GM19328 (cell line): ENCODE measurements at regions not wholly inside any gene's neighbourhood (a gene's known extent, or its start where the extent isn't known, plus 50 kb on each side); places are given as distances from the start of the nearest gene placed in this dataset.

Source experiments
- ATAC-seq: cut with Tn5 transposase; IDR thresholded peaks from one replicate; pipeline ENCODE4 v1.9.1; 2021; ENCODE audit warnings: mild to moderate bottlenecking, moderate library complexity; ENCODE audit not compliant: unreplicated experiment

- ATAC-seq: no peak
Observed at GRCh38 chr19:29420482-29421195, 105.2 kb upstream of the VSTM2B start.

- no peak for ATAC-seq
Observed at GRCh38 chr19:29421196-29421545, 104.6 kb upstream of the VSTM2B start.

- no peak for ATAC-seq
Observed at GRCh38 chr19:29422047-29422446, 103.7 kb upstream of the VSTM2B start.

- no peak for ATAC-seq
Observed at GRCh38 chr19:29422486-29423085, 103.2 kb upstream of the VSTM2B start.

GRCh38 chr19:29428071-29428470 lies 97.7 kb upstream of the VSTM2B start:
- ATAC-seq: no peak

- no peak for ATAC-seq
Observed at GRCh38 chr19:29429021-29429420, 96.8 kb upstream of the VSTM2B start.

GRCh38 chr19:29429581-29429980 lies 96.2 kb upstream of the VSTM2B start:
- no peak for ATAC-seq

GRCh38 chr19:29431332-29431731 lies 94.5 kb upstream of the VSTM2B start:
- ATAC-seq: no peak

- no peak for ATAC-seq
Observed at GRCh38 chr19:29432677-29433076, 93.1 kb upstream of the VSTM2B start.

- no peak for ATAC-seq
Observed at GRCh38 chr19:29436591-29437103, 89.1 kb upstream of the VSTM2B start.

- ATAC-seq: no peak
Observed at GRCh38 chr19:29439021-29439420, 86.8 kb upstream of the VSTM2B start.

- no peak for ATAC-seq
Observed at GRCh38 chr19:29439688-29440550, 85.9 kb upstream of the VSTM2B start.

GRCh38 chr19:29442094-29442493 lies 83.7 kb upstream of the VSTM2B start:
- ATAC-seq: no peak

- ATAC-seq: no peak
Observed at GRCh38 chr19:29442910-29443309, 82.9 kb upstream of the VSTM2B start.

GRCh38 chr19:29445246-29445645 lies 80.5 kb upstream of the VSTM2B start:
- no peak for ATAC-seq

GRCh38 chr19:29446361-29446760 lies 79.4 kb upstream of the VSTM2B start:
- ATAC-seq: no peak

GRCh38 chr19:29448046-29448445 lies 77.7 kb upstream of the VSTM2B start:
- no peak for ATAC-seq

GRCh38 chr19:29449371-29449770 lies 76.4 kb upstream of the VSTM2B start:
- ATAC-seq: no peak

GRCh38 chr19:29450306-29450705 lies 75.5 kb upstream of the VSTM2B start:
- ATAC-seq: no peak

- ATAC-seq: no peak
Observed at GRCh38 chr19:29450812-29451211, 75.0 kb upstream of the VSTM2B start.

- no peak for ATAC-seq
Observed at GRCh38 chr19:29454109-29454508, 71.7 kb upstream of the VSTM2B start.

GRCh38 chr19:29457413-29457812 lies 68.4 kb upstream of the VSTM2B start:
- no peak for ATAC-seq
